ENCODE measurements at regions not wholly inside any gene's neighbourhood (a gene's known extent, or its start where the extent isn't known, plus 50 kb on each side); places are given as distances from the start of the nearest gene placed in this dataset.

- TF ChIP-seq CBX2 (IDR thresholded peaks at IDR 0.05; ENCODE audit: low read depth, low read length), result no peak
- TF ChIP-seq CBX2 (CRISPR knock-in tag; IDR thresholded peaks at IDR 0.05; ENCODE audit: low read depth), result no peak
- TF ChIP-seq CTCF (CRISPR knock-in tag; IDR thresholded peaks at IDR 0.05), result no peak
- TF ChIP-seq NR3C1 (CRISPR knock-in tag; IDR thresholded peaks at IDR 0.05), result no peak
- no peak for TF ChIP-seq FOXM1 (CRISPR knock-in tag; IDR thresholded peaks at IDR 0.05)
- no peak for TF ChIP-seq TCF7L2 (IDR thresholded peaks at IDR 0.05; ENCODE audit: low read depth, low read length)
- TF ChIP-seq SRF (IDR thresholded peaks at IDR 0.05; ENCODE audit: low read depth, low read length), result no peak
- TF ChIP-seq MAX (IDR thresholded peaks at IDR 0.05), result no peak
- no peak for TF ChIP-seq TGIF2 (CRISPR knock-in tag; IDR thresholded peaks at IDR 0.05)
- TF ChIP-seq RBFOX2 (IDR thresholded peaks at IDR 0.05; ENCODE audit: low read depth, low read length), result no peak
- no peak for TF ChIP-seq NCOA1 (CRISPR knock-in tag; IDR thresholded peaks at IDR 0.05)
These were observed 212.8 kb upstream of the KLF12 start for GRCh38 chr13:74346960-74347359.
